ENCODE measurements at regions not wholly inside any gene's neighbourhood (a gene's known extent, or its start where the extent isn't known, plus 50 kb on each side); places are given as distances from the start of the nearest gene placed in this dataset.

DNA sequence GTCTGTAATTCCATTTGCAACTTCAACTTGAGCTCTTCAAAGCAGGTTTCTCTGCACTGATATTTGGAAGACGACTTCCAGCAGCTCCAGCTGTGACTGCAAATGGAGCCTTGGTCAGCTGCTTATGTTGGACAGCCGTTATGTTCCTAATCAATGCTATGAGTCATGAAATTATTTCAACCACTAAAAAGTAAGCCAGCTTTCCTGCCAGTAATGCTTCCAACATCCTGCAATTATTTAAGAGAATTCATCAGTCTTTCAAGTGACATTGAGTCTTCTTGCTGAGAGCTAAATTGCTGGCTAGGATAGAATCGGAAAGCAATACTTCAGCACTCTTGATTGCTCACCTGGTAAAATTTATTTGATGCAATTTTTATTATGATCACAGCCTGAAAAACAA is 375.7 kb downstream of the MMUT start (continued):
- TF ChIP-seq, protein P1, sequence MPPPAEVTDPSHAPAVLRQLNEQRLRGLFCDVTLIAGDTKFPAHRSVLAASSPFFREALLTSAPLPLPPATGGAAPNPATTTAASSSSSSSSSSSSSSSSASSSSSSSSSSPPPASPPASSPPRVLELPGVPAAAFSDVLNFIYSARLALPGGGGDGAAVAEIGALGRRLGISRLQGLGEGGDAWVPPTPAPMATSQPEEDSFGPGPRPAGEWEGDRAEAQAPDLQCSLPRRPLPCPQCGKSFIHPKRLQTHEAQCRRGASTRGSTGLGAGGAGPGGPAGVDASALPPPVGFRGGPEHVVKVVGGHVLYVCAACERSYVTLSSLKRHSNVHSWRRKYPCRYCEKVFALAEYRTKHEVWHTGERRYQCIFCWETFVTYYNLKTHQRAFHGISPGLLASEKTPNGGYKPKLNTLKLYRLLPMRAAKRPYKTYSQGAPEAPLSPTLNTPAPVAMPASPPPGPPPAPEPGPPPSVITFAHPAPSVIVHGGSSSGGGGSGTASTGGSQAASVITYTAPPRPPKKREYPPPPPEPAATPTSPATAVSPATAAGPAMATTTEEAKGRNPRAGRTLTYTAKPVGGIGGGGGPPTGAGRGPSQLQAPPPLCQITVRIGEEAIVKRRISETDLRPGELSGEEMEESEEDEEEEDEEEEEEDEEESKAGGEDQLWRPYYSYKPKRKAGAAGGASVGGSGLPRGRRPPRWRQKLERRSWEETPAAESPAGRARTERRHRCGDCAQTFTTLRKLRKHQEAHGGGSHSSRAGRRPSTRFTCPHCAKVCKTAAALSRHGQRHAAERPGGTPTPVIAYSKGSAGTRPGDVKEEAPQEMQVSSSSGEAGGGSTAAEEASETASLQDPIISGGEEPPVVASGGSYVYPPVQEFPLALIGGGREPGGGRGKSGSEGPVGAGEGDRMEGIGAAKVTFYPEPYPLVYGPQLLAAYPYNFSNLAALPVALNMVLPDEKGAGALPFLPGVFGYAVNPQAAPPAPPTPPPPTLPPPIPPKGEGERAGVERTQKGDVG (CRISPR knock-in tag; IDR thresholded peaks at IDR 0.05), result no peak

DNA sequence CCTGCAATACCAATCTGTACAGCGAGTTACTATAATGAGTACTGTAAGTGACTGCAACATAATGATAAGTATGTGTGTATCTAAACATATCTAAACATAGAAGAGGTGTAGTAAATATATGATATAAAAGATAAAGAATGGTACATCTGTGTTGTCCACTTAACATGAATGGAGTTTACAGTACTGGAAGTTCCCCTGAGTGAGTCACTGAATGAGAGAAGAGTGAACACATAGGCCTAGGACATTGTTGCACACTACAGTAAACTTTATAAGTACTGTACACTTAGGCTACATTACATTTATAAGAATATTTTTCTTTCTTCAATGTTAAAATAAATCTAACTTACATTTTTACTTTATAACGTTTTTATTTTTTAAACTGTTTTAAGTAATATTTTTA is 380.4 kb downstream of the MMUT start:
- no peaks in the 10 kb centered on the region for H3K4me1 ChIP-seq (ENCODE audit: control insufficient read depth, insufficient read depth, low read length)
- BruUV-seq (replicated peaks), result no TSS peak
- ChIA-PET CTCF (no interaction called here), POLR2A (no interaction called here), RAD21 (ENCODE audit: unreplicated experiment) (no interaction called here), SMC1A (ENCODE audit: uncharacterized antibody, unreplicated experiment) (no interaction called here)
- no peak overlapping the region for H3K27ac ChIP-seq (ENCODE audit: control insufficient read depth, insufficient read depth)
- no peak overlapping the region for H3K4me2 ChIP-seq (ENCODE audit: control insufficient read depth, insufficient read depth)
- no peaks in the 10 kb centered on the region for H4K20me1 ChIP-seq (ENCODE audit: control insufficient read depth, insufficient read depth)
- no peak for FAIRE-seq
- intact Hi-C loops (cut with micrococcal nuclease; ENCODE audit: unreplicated experiment), result no loop called here
- 0% methylated on average over 2 of the region's 2 CpGs for WGBS (ENCODE audit: insufficient coverage, insufficient replicate concordance, low lambda C conversion rate, missing lambda C conversion rate)
- no peaks in the 10 kb centered on the region for H3K36me3 ChIP-seq (ENCODE audit: control insufficient read depth in 2 of 2, insufficient read depth in 2 of 2, low read length in 1 of 2)
- H2AFZ ChIP-seq (ENCODE audit: control insufficient read depth, low read depth, low read length), result no peak overlapping the region
- H3K4me3 ChIP-seq, result no peak overlapping the region
- no peak for DNase-seq (ENCODE audit: low read depth, low spot score)
- H3K9me3 ChIP-seq (replicated peaks; ENCODE audit: control insufficient read depth, insufficient read depth, low read length), result no peaks in the 10 kb centered on the region
- H3K9ac ChIP-seq (ENCODE audit: control insufficient read depth, insufficient read depth, low read length), result no peak overlapping the region
- no peaks in the 10 kb centered on the region for H3K79me2 ChIP-seq (ENCODE audit: control insufficient read depth, insufficient read depth, low read length)
- H3K27me3 ChIP-seq (replicated peaks in 1 of 2; ENCODE audit: control insufficient read depth in 2 of 2, insufficient read depth in 2 of 2, low read length in 1 of 2), result no peaks in the 10 kb centered on the region
- in situ Hi-C loops (cut with MboI), result no loop called here
- no peak for ATAC-seq
- TF ChIP-seq, protein P2, sequence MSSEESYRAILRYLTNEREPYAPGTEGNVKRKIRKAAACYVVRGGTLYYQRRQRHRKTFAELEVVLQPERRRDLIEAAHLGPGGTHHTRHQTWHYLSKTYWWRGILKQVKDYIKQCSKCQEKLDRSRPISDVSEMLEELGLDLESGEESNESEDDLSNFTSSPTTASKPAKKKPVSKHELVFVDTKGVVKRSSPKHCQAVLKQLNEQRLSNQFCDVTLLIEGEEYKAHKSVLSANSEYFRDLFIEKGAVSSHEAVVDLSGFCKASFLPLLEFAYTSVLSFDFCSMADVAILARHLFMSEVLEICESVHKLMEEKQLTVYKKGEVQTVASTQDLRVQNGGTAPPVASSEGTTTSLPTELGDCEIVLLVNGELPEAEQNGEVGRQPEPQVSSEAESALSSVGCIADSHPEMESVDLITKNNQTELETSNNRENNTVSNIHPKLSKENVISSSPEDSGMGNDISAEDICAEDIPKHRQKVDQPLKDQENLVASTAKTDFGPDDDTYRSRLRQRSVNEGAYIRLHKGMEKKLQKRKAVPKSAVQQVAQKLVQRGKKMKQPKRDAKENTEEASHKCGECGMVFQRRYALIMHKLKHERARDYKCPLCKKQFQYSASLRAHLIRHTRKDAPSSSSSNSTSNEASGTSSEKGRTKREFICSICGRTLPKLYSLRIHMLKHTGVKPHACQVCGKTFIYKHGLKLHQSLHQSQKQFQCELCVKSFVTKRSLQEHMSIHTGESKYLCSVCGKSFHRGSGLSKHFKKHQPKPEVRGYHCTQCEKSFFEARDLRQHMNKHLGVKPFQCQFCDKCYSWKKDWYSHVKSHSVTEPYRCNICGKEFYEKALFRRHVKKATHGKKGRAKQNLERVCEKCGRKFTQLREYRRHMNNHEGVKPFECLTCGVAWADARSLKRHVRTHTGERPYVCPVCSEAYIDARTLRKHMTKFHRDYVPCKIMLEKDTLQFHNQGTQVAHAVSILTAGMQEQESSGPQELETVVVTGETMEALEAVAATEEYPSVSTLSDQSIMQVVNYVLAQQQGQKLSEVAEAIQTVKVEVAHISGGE (CRISPR knock-in tag; IDR thresholded peaks at IDR 0.05), result no peak
- TF ChIP-seq, protein P3, sequence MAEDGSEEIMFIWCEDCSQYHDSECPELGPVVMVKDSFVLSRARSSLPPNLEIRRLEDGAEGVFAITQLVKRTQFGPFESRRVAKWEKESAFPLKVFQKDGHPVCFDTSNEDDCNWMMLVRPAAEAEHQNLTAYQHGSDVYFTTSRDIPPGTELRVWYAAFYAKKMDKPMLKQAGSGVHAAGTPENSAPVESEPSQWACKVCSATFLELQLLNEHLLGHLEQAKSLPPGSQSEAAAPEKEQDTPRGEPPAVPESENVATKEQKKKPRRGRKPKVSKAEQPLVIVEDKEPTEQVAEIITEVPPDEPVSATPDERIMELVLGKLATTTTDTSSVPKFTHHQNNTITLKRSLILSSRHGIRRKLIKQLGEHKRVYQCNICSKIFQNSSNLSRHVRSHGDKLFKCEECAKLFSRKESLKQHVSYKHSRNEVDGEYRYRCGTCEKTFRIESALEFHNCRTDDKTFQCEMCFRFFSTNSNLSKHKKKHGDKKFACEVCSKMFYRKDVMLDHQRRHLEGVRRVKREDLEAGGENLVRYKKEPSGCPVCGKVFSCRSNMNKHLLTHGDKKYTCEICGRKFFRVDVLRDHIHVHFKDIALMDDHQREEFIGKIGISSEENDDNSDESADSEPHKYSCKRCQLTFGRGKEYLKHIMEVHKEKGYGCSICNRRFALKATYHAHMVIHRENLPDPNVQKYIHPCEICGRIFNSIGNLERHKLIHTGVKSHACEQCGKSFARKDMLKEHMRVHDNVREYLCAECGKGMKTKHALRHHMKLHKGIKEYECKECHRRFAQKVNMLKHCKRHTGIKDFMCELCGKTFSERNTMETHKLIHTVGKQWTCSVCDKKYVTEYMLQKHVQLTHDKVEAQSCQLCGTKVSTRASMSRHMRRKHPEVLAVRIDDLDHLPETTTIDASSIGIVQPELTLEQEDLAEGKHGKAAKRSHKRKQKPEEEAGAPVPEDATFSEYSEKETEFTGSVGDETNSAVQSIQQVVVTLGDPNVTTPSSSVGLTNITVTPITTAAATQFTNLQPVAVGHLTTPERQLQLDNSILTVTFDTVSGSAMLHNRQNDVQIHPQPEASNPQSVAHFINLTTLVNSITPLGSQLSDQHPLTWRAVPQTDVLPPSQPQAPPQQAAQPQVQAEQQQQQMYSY (CRISPR knock-in tag; IDR thresholded peaks at IDR 0.05), result no peak
- TF ChIP-seq NFIC (IDR thresholded peaks at IDR 0.05; ENCODE audit: low read depth, low read length) (no peak), BACH1 (IDR thresholded peaks at IDR 0.05; ENCODE audit: borderline replicate concordance) (no peak), HDAC2 (IDR thresholded peaks at IDR 0.05) (no peak), CBFB (IDR thresholded peaks at IDR 0.05; ENCODE audit: low read depth) (no peak), ZNF217 (IDR thresholded peaks at IDR 0.05) (no peak), NFXL1 (IDR thresholded peaks at IDR 0.05; ENCODE audit: borderline replicate concordance) (no peak), POLR2A (IDR thresholded peaks at IDR 0.05; ENCODE audit: low read depth, low read length) (no peak), TAF1 (IDR thresholded peaks at IDR 0.05; ENCODE audit: borderline replicate concordance, low read depth, low read length) (no peak), MYB (IDR thresholded peaks at IDR 0.05; ENCODE audit: borderline replicate concordance, low read depth, low read length) (no peak)
- TF ChIP-seq, protein P4, sequence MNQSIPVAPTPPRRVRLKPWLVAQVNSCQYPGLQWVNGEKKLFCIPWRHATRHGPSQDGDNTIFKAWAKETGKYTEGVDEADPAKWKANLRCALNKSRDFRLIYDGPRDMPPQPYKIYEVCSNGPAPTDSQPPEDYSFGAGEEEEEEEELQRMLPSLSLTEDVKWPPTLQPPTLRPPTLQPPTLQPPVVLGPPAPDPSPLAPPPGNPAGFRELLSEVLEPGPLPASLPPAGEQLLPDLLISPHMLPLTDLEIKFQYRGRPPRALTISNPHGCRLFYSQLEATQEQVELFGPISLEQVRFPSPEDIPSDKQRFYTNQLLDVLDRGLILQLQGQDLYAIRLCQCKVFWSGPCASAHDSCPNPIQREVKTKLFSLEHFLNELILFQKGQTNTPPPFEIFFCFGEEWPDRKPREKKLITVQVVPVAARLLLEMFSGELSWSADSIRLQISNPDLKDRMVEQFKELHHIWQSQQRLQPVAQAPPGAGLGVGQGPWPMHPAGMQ (IDR thresholded peaks at IDR 0.05; ENCODE audit: borderline replicate concordance), result no peak

Measured in GM12878 (cell line).